GM21737 (cell line): ENCODE measurements at regions not wholly inside any gene's neighbourhood (a gene's known extent, or its start where the extent isn't known, plus 50 kb on each side); places are given as distances from the start of the nearest gene placed in this dataset.
"Not testable (repeated sequence)": the region's sequence is repeated elsewhere in the genome, so short reads cannot be mapped to it uniquely, and the experiment has no call there.

ENCODE experiments used
- ATAC-seq: cut with Tn5 transposase; IDR thresholded peaks from one replicate; pipeline ENCODE4 v1.9.1; 2021; ENCODE audit warnings: mild to moderate bottlenecking, moderate library complexity; ENCODE audit not compliant: unreplicated experiment

- no peak for ATAC-seq
Measured at GRCh38 chr14:55803873-55804553, 224.0 kb downstream of the KTN1 start.

GRCh38 chr14:55805250-55805649 lies 225.2 kb downstream of the KTN1 start:
- no peak for ATAC-seq

GRCh38 chr14:55807053-55807880 lies 227.3 kb downstream of the KTN1 start:
- peak; percentile 56 for ATAC-seq

GRCh38 chr14:55807881-55808379 lies 227.9 kb downstream of the KTN1 start:
- no peak for ATAC-seq

- ATAC-seq, result no peak
Measured at GRCh38 chr14:55813630-55814029, 233.6 kb downstream of the KTN1 start.

- ATAC-seq, result no peak
Measured at GRCh38 chr14:55814064-55814463, 234.1 kb downstream of the KTN1 start.

GRCh38 chr14:55814873-55815272 lies 234.9 kb downstream of the KTN1 start:
- ATAC-seq, result no peak

- no peak for ATAC-seq
Measured at GRCh38 chr14:55816225-55816624, 236.2 kb downstream of the KTN1 start.

GRCh38 chr14:55819610-55820304 lies 239.8 kb downstream of the KTN1 start:
- peak; percentile 75 for ATAC-seq

- ATAC-seq, result no peak
Measured at GRCh38 chr14:55822906-55823305, 242.9 kb downstream of the KTN1 start.

- no peak for ATAC-seq
Measured at GRCh38 chr14:55832122-55832911, 252.3 kb downstream of the KTN1 start.

GRCh38 chr14:55832974-55833373 lies 253.0 kb downstream of the KTN1 start:
- no peak for ATAC-seq

GRCh38 chr14:55834390-55834789 lies 254.4 kb downstream of the KTN1 start:
- ATAC-seq, result no peak

- ATAC-seq, result no peak
Measured at GRCh38 chr14:55835985-55836384, 256.0 kb downstream of the KTN1 start.

GRCh38 chr14:55837467-55837866 lies 257.5 kb downstream of the KTN1 start:
- ATAC-seq, result no peak

GRCh38 chr14:55838529-55839052 lies 258.6 kb downstream of the KTN1 start:
- no peak for ATAC-seq

- not testable (repeated sequence) for ATAC-seq
Measured at GRCh38 chr14:55839301-55839947, 259.4 kb downstream of the KTN1 start.

GRCh38 chr14:55840821-55841220 lies 260.8 kb downstream of the KTN1 start:
- no peak for ATAC-seq

- ATAC-seq, result no peak
Measured at GRCh38 chr14:55841625-55842024, 261.6 kb downstream of the KTN1 start.
